ENCODE measurements at regions not wholly inside any gene's neighbourhood (a gene's known extent, or its start where the extent isn't known, plus 50 kb on each side); places are given as distances from the start of the nearest gene placed in this dataset.

DNA sequence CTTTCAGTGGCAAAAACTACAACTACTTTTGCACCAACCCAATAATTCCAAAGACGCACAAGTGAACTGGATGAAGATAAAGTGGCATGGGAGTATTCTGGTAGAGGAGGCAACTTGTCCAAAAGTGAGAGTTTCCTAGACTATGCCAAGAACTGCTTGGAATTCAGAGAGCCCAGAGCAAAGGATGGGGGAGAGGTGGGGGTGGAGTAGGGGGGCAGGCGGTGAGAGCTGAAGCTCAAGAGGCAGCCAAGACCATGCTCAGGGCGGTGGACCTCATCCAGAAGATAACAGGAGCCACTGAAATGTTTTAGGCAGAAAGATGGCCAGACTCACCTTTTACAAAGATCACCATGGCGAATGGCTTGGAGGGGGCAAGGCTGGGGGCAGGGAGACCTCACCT, 242.5 kb downstream of the SEC61B start:
- no peak for DNase-seq (ENCODE audit: low read depth)
- no peak overlapping the region for H3K4me3 ChIP-seq (ENCODE audit: low read length)
- TF ChIP-seq, protein P1, sequence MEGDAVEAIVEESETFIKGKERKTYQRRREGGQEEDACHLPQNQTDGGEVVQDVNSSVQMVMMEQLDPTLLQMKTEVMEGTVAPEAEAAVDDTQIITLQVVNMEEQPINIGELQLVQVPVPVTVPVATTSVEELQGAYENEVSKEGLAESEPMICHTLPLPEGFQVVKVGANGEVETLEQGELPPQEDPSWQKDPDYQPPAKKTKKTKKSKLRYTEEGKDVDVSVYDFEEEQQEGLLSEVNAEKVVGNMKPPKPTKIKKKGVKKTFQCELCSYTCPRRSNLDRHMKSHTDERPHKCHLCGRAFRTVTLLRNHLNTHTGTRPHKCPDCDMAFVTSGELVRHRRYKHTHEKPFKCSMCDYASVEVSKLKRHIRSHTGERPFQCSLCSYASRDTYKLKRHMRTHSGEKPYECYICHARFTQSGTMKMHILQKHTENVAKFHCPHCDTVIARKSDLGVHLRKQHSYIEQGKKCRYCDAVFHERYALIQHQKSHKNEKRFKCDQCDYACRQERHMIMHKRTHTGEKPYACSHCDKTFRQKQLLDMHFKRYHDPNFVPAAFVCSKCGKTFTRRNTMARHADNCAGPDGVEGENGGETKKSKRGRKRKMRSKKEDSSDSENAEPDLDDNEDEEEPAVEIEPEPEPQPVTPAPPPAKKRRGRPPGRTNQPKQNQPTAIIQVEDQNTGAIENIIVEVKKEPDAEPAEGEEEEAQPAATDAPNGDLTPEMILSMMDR (conservative IDR thresholded peaks at IDR 0.05; ENCODE audit: low read length) = no peak

DNA sequence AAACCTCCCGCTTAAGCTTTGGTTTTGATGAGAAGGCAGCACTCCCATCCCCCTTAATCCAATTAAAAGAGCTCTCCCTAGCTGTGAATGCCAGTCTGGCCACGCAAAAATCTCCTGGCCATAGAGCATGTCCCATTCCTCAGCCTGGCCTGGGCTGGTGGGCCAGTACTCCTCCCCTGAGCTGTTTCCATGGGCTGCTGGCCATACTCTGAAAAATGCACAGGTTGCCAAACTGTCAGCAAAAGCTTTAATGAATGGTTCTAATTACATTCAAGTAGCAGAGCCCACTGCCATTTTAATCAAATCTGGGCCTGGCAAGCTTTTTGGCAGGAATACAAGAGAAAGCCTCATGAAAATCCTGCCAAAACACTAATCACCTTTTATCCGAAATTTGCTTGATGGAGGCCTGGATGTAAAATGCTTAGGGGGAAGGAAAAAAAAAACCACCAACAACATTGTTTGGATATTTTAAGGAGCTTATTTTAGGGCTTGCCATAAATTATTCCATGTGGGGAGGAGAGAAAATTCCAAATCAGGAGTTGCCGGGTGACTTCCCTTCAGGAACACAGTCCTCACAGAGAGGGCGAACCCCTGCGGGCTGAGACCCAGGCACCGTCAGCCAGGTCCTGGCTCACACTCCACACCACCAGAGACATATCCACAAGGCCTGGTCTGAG, 243.3 kb downstream of the SEC61B start:
- TF ChIP-seq, protein P1 (conservative IDR thresholded peaks at IDR 0.05; ENCODE audit: low read length) = no peak
- DNase-seq (ENCODE audit: low read depth) = peak; percentile 86
- H3K4me3 ChIP-seq (ENCODE audit: low read length) = no peak overlapping the region

DNA sequence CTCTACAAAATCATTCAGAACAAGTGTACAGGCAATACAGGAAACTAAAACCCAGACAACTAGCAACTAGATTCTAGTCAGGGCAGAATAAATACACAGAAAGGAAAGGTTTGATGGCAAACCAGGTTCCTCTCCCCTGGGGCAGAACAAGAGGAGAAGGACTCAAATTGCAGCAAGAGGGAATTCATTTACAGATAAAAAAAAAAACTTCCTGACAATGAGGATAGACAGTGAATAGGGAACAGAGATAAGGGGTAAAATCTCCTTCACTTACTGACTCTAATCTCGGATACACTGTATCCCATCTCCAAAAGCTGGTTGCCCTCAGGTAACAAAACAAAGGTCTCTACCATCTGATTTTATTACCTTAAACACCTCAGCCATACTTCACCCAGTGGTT, 244.0 kb downstream of the SEC61B start:
- DNase-seq (ENCODE audit: low read depth) = no peak
- H3K4me3 ChIP-seq (ENCODE audit: low read length) = no peak overlapping the region
- TF ChIP-seq, protein P1 (conservative IDR thresholded peaks at IDR 0.05; ENCODE audit: low read length) = no peak

DNA sequence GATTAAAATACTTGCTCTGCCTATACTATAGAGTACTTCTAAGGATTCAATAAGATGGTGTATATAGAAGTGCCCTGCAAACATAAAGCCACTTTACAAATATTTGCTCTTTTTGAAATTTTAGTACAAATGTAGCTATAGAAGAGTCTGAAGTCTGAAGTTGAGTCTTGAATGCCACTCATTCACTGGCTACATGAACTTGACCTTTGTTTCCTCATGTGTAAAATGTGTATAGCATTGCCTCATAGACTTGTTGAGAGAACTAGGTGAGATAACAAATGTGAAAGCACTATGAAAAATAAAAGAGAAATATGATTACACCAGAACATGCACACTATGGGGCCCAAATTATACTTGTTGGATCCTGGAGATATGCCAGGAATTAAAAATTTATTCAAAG, 244.7 kb downstream of the SEC61B start:
- DNase-seq (ENCODE audit: low read depth) = no peak
- no peak overlapping the region for H3K4me3 ChIP-seq (ENCODE audit: low read length)
- TF ChIP-seq, protein P1 (conservative IDR thresholded peaks at IDR 0.05; ENCODE audit: low read length) = no peak

DNA sequence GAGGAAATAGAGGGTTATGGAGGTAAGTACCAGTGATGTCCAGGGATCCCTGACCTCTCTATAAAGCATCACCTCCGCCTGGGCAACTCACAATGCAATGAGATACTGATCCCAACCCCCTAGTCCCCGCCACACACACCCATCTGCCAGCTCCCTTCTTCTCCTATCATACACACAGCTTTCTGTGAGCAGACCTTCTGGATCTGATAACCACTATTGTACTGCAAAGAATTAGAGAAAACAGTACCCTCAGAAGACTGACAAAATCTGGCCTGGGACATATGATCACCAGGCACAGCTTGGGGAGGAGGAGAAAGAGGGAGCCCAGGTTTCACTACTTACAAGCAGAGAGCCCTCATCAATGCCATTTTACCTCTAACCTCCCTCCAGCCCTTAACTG, 249.0 kb downstream of the SEC61B start:
- DNase-seq (ENCODE audit: low read depth) = no peak
- TF ChIP-seq, protein P1 (conservative IDR thresholded peaks at IDR 0.05; ENCODE audit: low read length) = no peak
- no peak overlapping the region for H3K4me3 ChIP-seq (ENCODE audit: low read length)

DNA sequence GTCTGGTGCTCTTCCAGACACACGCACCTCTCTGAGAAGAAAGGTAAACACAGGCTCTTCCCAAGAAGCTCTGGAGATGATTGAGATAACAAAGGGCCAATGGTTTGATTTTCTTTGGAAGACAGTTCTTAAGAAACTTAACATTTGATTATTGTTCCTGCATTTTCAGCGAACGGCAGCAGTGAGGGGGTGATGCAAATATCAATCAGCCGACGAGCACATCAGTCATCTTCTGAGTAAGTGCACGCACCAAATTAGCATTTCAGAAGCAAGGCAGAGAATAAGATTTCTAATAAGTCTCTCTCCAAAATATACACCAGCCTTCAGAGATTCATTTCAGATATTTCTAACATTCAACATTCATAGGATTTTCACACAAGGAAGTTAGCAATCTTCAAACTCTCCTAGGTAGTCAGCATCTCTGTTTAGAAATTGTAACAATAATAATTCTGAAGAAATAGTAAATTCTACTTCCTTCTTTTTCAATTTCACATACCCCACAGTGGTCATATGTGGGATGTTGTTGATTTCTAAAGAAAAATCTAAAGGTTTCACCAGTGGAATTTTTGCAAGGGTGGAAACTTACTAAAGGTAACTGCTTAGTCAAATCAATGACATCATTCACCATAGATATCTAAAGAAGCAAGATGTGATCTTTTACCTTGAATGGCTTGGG, 250.3 kb downstream of the SEC61B start:
- DNase-seq (ENCODE audit: low read depth) = no peak
- TF ChIP-seq, protein P1 (conservative IDR thresholded peaks at IDR 0.05; ENCODE audit: low read length) = no peak
- H3K4me3 ChIP-seq (ENCODE audit: low read length) = no peak overlapping the region

DNA sequence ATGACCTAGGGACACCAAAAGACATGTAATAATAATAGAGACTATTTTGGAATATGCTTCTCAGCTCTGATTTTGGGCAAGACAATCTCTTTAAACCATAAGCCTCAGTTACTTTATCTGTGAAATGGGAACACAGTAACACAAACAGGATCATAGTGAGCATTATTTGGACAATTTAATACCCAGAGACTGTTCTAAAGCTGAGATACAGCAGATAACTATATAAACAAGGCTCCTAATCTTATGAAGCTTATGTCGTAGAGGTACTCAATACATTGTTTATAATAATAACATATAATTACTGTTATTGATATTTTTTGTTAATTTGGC, 250.8 kb downstream of the SEC61B start:
- no peak overlapping the region for H3K4me3 ChIP-seq (ENCODE audit: low read length)
- TF ChIP-seq, protein P1 (conservative IDR thresholded peaks at IDR 0.05; ENCODE audit: low read length) = no peak
- DNase-seq (ENCODE audit: low read depth) = no peak

Data from AG10803 (cell line).